ENCODE measurements at regions not wholly inside any gene's neighbourhood (a gene's known extent, or its start where the extent isn't known, plus 50 kb on each side); places are given as distances from the start of the nearest gene placed in this dataset.

GRCh38 chr4:156102411-156102810 is 148.7 kb upstream of the CTSO start:
- DNase-seq, result no peak
- Histone ChIP-seq H3K4me1 (no peaks in the 10 kb centered on the region), H3K9me3 (no peaks in the 10 kb centered on the region), H3K27ac (no peak overlapping the region), H3K36me3 (no peaks in the 10 kb centered on the region), H3K9ac (ENCODE audit: low read depth in 2 of 2, low read length in 2 of 2) (no peak overlapping the region), H3K27me3 (no peaks in the 10 kb centered on the region), H3K4me3 (no peak overlapping the region)
- intact Hi-C loops (cut with DNase I), result no loop called here
- TF ChIP-seq CTCF (IDR thresholded peaks at IDR 0.05), result no peak

- intact Hi-C loops (cut with DNase I), result no loop called here
- Histone ChIP-seq H3K27ac (no peak overlapping the region), H3K27me3 (no peaks in the 10 kb centered on the region), H3K9ac (ENCODE audit: low read depth in 2 of 2, low read length in 2 of 2) (no peak overlapping the region), H3K9me3 (no peaks in the 10 kb centered on the region), H3K36me3 (no peaks in the 10 kb centered on the region), H3K4me3 (no peak overlapping the region), H3K4me1 (no peaks in the 10 kb centered on the region)
- DNase-seq, result no peak
- no peak for TF ChIP-seq CTCF (IDR thresholded peaks at IDR 0.05)
Observed at GRCh38 chr4:156101571-156101970, 147.9 kb upstream of the CTSO start.

- no peak for TF ChIP-seq CTCF (IDR thresholded peaks at IDR 0.05)
Observed at GRCh38 chr4:156100651-156101050, 147.0 kb upstream of the CTSO start.

GRCh38 chr4:156098805-156099204 is 145.1 kb upstream of the CTSO start:
- TF ChIP-seq CTCF (IDR thresholded peaks at IDR 0.05), result no peak
- Histone ChIP-seq H3K9ac (ENCODE audit: low read depth in 2 of 2, low read length in 2 of 2) (no peak overlapping the region), H3K36me3 (no peaks in the 10 kb centered on the region), H3K4me1 (no peaks in the 10 kb centered on the region), H3K27ac (no peak overlapping the region), H3K4me3 (no peak overlapping the region), H3K27me3 (no peaks in the 10 kb centered on the region), H3K9me3 (no peaks in the 10 kb centered on the region)
- DNase-seq, result no peak
- intact Hi-C loops (cut with DNase I), result no loop called here

More at GRCh38 chr4:156100651-156101050, 147.0 kb upstream of the CTSO start:
- Histone ChIP-seq H3K9me3 (no peaks in the 10 kb centered on the region), H3K27me3 (no peaks in the 10 kb centered on the region), H3K4me3 (no peak overlapping the region), H3K27ac (no peak overlapping the region), H3K4me1 (no peaks in the 10 kb centered on the region), H3K9ac (ENCODE audit: low read depth in 2 of 2, low read length in 2 of 2) (no peak overlapping the region), H3K36me3 (no peaks in the 10 kb centered on the region)
- DNase-seq, result no peak
- intact Hi-C loops (cut with DNase I), result no loop called here

- no peak for TF ChIP-seq CTCF (IDR thresholded peaks at IDR 0.05)
- Histone ChIP-seq H3K9me3 (no peaks in the 10 kb centered on the region), H3K27ac (no peak overlapping the region), H3K4me3 (no peak overlapping the region), H3K36me3 (no peaks in the 10 kb centered on the region), H3K27me3 (no peaks in the 10 kb centered on the region), H3K9ac (ENCODE audit: low read depth in 2 of 2, low read length in 2 of 2) (no peak overlapping the region), H3K4me1 (no peaks in the 10 kb centered on the region)
- DNase-seq, result no peak
- intact Hi-C loops (cut with DNase I), result no loop called here
Observed at GRCh38 chr4:156085100-156085499, 131.4 kb upstream of the CTSO start.

GRCh38 chr4:156084373-156084772 is 130.7 kb upstream of the CTSO start:
- Histone ChIP-seq H3K4me3 (no peak overlapping the region), H3K27ac (no peak overlapping the region), H3K4me1 (no peaks in the 10 kb centered on the region), H3K9me3 (no peaks in the 10 kb centered on the region), H3K36me3 (no peaks in the 10 kb centered on the region), H3K9ac (ENCODE audit: low read depth in 2 of 2, low read length in 2 of 2) (no peak overlapping the region), H3K27me3 (no peaks in the 10 kb centered on the region)
- DNase-seq, result no peak
- TF ChIP-seq CTCF (IDR thresholded peaks at IDR 0.05), result no peak
- intact Hi-C loops (cut with DNase I), result no loop called here
